ENCODE measurements at regions not wholly inside any gene's neighbourhood (a gene's known extent, or its start where the extent isn't known, plus 50 kb on each side); places are given as distances from the start of the nearest gene placed in this dataset.

- no peak for TF ChIP-seq ZNF547 (CRISPR knock-in tag; IDR thresholded peaks at IDR 0.05)
- TF ChIP-seq GABPB1 (CRISPR knock-in tag; IDR thresholded peaks at IDR 0.05), result 0 out of 2 replicates have a peak, but pooled peaks have one; percentile 3
- TF ChIP-seq HCFC1 (IDR thresholded peaks at IDR 0.05; ENCODE audit: low read depth, low read length), result no peak
- TF ChIP-seq TOE1 (CRISPR knock-in tag; IDR thresholded peaks at IDR 0.05), result peak; percentile 59; the same call in 1 of the 2 replicates
- no peak for TF ChIP-seq RFXANK (CRISPR knock-in tag; IDR thresholded peaks at IDR 0.05)
- no peak for TF ChIP-seq SOX13 (IDR thresholded peaks at IDR 0.05)
- TF ChIP-seq SOX13 (CRISPR knock-in tag; conservative IDR thresholded peaks at IDR 0.05 in 1 of 2, IDR thresholded peaks at IDR 0.05 in 1 of 2), result peak in 1 of 2 experiments; percentile 10; a peak in 1 of 4 replicates
- peak; percentile 79 for TF ChIP-seq HNF4G (IDR thresholded peaks at IDR 0.05; ENCODE audit: borderline replicate concordance, low read depth, low read length)
- TF ChIP-seq HNF4G (CRISPR knock-in tag; IDR thresholded peaks at IDR 0.05; ENCODE audit: borderline replicate concordance, low read depth), result peak; percentile 43; the same call in 1 of the 2 replicates
- 0 out of 2 replicates have a peak, but pooled peaks have one; percentile 7 for TF ChIP-seq HHEX (CRISPR knock-in tag; IDR thresholded peaks at IDR 0.05)
- no peak for TF ChIP-seq ZSCAN20 (CRISPR knock-in tag; IDR thresholded peaks at IDR 0.05; ENCODE audit: borderline replicate concordance)
- TF ChIP-seq ZNF713 (CRISPR knock-in tag; IDR thresholded peaks at IDR 0.05), result no peak
- TF ChIP-seq, protein P1, sequence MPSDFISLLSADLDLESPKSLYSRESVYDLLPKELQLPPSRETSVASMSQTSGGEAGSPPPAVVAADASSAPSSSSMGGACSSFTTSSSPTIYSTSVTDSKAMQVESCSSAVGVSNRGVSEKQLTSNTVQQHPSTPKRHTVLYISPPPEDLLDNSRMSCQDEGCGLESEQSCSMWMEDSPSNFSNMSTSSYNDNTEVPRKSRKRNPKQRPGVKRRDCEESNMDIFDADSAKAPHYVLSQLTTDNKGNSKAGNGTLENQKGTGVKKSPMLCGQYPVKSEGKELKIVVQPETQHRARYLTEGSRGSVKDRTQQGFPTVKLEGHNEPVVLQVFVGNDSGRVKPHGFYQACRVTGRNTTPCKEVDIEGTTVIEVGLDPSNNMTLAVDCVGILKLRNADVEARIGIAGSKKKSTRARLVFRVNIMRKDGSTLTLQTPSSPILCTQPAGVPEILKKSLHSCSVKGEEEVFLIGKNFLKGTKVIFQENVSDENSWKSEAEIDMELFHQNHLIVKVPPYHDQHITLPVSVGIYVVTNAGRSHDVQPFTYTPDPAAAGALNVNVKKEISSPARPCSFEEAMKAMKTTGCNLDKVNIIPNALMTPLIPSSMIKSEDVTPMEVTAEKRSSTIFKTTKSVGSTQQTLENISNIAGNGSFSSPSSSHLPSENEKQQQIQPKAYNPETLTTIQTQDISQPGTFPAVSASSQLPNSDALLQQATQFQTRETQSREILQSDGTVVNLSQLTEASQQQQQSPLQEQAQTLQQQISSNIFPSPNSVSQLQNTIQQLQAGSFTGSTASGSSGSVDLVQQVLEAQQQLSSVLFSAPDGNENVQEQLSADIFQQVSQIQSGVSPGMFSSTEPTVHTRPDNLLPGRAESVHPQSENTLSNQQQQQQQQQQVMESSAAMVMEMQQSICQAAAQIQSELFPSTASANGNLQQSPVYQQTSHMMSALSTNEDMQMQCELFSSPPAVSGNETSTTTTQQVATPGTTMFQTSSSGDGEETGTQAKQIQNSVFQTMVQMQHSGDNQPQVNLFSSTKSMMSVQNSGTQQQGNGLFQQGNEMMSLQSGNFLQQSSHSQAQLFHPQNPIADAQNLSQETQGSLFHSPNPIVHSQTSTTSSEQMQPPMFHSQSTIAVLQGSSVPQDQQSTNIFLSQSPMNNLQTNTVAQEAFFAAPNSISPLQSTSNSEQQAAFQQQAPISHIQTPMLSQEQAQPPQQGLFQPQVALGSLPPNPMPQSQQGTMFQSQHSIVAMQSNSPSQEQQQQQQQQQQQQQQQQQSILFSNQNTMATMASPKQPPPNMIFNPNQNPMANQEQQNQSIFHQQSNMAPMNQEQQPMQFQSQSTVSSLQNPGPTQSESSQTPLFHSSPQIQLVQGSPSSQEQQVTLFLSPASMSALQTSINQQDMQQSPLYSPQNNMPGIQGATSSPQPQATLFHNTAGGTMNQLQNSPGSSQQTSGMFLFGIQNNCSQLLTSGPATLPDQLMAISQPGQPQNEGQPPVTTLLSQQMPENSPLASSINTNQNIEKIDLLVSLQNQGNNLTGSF (CRISPR knock-in tag; IDR thresholded peaks at IDR 0.05), result no peak
- TF ChIP-seq HNF4A (CRISPR knock-in tag; IDR thresholded peaks at IDR 0.05), result peak; percentile 94
- TF ChIP-seq, protein P2, sequence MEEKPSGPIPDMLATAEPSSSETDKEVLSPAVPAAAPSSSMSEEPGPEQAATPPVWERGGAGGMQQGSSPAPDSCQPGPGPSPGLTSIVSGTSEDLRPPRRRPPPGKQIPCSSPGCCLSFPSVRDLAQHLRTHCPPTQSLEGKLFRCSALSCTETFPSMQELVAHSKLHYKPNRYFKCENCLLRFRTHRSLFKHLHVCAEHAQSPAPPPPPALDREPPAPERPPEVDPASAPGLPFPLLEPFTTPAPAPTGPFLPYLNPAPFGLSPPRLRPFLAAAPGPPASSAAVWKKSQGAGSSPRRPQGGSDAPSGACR (CRISPR knock-in tag; IDR thresholded peaks at IDR 0.05), result no peak
- TF ChIP-seq, protein P3, sequence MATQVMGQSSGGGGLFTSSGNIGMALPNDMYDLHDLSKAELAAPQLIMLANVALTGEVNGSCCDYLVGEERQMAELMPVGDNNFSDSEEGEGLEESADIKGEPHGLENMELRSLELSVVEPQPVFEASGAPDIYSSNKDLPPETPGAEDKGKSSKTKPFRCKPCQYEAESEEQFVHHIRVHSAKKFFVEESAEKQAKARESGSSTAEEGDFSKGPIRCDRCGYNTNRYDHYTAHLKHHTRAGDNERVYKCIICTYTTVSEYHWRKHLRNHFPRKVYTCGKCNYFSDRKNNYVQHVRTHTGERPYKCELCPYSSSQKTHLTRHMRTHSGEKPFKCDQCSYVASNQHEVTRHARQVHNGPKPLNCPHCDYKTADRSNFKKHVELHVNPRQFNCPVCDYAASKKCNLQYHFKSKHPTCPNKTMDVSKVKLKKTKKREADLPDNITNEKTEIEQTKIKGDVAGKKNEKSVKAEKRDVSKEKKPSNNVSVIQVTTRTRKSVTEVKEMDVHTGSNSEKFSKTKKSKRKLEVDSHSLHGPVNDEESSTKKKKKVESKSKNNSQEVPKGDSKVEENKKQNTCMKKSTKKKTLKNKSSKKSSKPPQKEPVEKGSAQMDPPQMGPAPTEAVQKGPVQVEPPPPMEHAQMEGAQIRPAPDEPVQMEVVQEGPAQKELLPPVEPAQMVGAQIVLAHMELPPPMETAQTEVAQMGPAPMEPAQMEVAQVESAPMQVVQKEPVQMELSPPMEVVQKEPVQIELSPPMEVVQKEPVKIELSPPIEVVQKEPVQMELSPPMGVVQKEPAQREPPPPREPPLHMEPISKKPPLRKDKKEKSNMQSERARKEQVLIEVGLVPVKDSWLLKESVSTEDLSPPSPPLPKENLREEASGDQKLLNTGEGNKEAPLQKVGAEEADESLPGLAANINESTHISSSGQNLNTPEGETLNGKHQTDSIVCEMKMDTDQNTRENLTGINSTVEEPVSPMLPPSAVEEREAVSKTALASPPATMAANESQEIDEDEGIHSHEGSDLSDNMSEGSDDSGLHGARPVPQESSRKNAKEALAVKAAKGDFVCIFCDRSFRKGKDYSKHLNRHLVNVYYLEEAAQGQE (IDR thresholded peaks at IDR 0.05; ENCODE audit: borderline replicate concordance in 1 of 2, low read depth in 1 of 2, low read length in 2 of 2), result no peak
- TF ChIP-seq ZNF570 (CRISPR knock-in tag; IDR thresholded peaks at IDR 0.05; ENCODE audit: borderline replicate concordance), result no peak
- TF ChIP-seq MEF2D (CRISPR knock-in tag; IDR thresholded peaks at IDR 0.05), result 0 out of 2 replicates have a peak, but pooled peaks have one; percentile 46
- TF ChIP-seq ZNF557 (CRISPR knock-in tag; IDR thresholded peaks at IDR 0.05), result 0 out of 2 replicates have a peak, but pooled peaks have one; percentile 23
- TF ChIP-seq SIX1 (CRISPR knock-in tag; IDR thresholded peaks at IDR 0.05; ENCODE audit: borderline replicate concordance), result 0 out of 2 replicates have a peak, but pooled peaks have one; percentile 22
Observed at GRCh38 chr14:37698840-37699777, 103.7 kb downstream of the TTC6 start (continued).
